ENCODE measurements at regions not wholly inside any gene's neighbourhood (a gene's known extent, or its start where the extent isn't known, plus 50 kb on each side); places are given as distances from the start of the nearest gene placed in this dataset.
"Not testable (repeated sequence)": the region's sequence is repeated elsewhere in the genome, so short reads cannot be mapped to it uniquely, and the experiment has no call there.

GRCh38 chr3:6242104-6242503 lies 618.8 kb upstream of the GRM7 start:
- DNase-seq: no peak

- DNase-seq: no peak
These were observed 612.4 kb upstream of the GRM7 start for GRCh38 chr3:6248528-6248927.

- no peak for DNase-seq
These were observed 611.2 kb upstream of the GRM7 start for GRCh38 chr3:6249679-6250078.

GRCh38 chr3:6250167-6250566 lies 610.7 kb upstream of the GRM7 start:
- no peak for DNase-seq

- DNase-seq: no peak
These were observed 609.1 kb upstream of the GRM7 start for GRCh38 chr3:6251612-6252400.

GRCh38 chr3:6254490-6254889 lies 606.4 kb upstream of the GRM7 start:
- no peak for DNase-seq

GRCh38 chr3:6255229-6255628 lies 605.7 kb upstream of the GRM7 start:
- DNase-seq: no peak

GRCh38 chr3:6260551-6261191 lies 600.2 kb upstream of the GRM7 start:
- no peak for DNase-seq

GRCh38 chr3:6262010-6262409 lies 598.9 kb upstream of the GRM7 start:
- no peak for DNase-seq

- DNase-seq: no peak
These were observed 596.9 kb upstream of the GRM7 start for GRCh38 chr3:6264036-6264435.

GRCh38 chr3:6264906-6265305 lies 596.0 kb upstream of the GRM7 start:
- DNase-seq: no peak

GRCh38 chr3:6266135-6266534 lies 594.8 kb upstream of the GRM7 start:
- DNase-seq: no peak

- DNase-seq: no peak
These were observed 587.0 kb upstream of the GRM7 start for GRCh38 chr3:6273878-6274277.

- no peak for DNase-seq
These were observed 579.3 kb upstream of the GRM7 start for GRCh38 chr3:6281662-6282061.

- no peak for DNase-seq
These were observed 578.0 kb upstream of the GRM7 start for GRCh38 chr3:6282918-6283317.

- DNase-seq: no peak
These were observed 573.6 kb upstream of the GRM7 start for GRCh38 chr3:6287088-6287875.

- no peak for DNase-seq
These were observed 559.3 kb upstream of the GRM7 start for GRCh38 chr3:6301626-6302025.

GRCh38 chr3:6315906-6316305 lies 545.0 kb upstream of the GRM7 start:
- DNase-seq: no peak

GRCh38 chr3:6321999-6322398 lies 538.9 kb upstream of the GRM7 start:
- no peak for DNase-seq

- no peak for DNase-seq
These were observed 534.1 kb upstream of the GRM7 start for GRCh38 chr3:6326771-6327170.

- DNase-seq: not testable (repeated sequence)
These were observed 520.0 kb upstream of the GRM7 start for GRCh38 chr3:6340980-6341325.

GRCh38 chr3:6351752-6352151 lies 509.2 kb upstream of the GRM7 start:
- DNase-seq: no peak

- no peak for DNase-seq
These were observed 506.3 kb upstream of the GRM7 start for GRCh38 chr3:6354653-6355052.

- no peak for DNase-seq
These were observed 498.5 kb upstream of the GRM7 start for GRCh38 chr3:6362406-6362805.

Measured in HCEC 1CT (cell line).